SH-SY5Y (cell line): ENCODE measurements at regions not wholly inside any gene's neighbourhood (a gene's known extent, or its start where the extent isn't known, plus 50 kb on each side); places are given as distances from the start of the nearest gene placed in this dataset.

ENCODE experiments used
- GATA2 ChIP-seq: IDR thresholded peaks from 2 replicates; pipeline ENCODE4 v1.6.1; 2011; ENCODE audit warnings: mild to moderate bottlenecking, low read depth, low read length
- GATA3 ChIP-seq: IDR thresholded peaks from 2 replicates; pipeline ENCODE4 v1.6.1; 2011; ENCODE audit warnings: low read depth, mild to moderate bottlenecking, low read length, moderate library complexity

DNA sequence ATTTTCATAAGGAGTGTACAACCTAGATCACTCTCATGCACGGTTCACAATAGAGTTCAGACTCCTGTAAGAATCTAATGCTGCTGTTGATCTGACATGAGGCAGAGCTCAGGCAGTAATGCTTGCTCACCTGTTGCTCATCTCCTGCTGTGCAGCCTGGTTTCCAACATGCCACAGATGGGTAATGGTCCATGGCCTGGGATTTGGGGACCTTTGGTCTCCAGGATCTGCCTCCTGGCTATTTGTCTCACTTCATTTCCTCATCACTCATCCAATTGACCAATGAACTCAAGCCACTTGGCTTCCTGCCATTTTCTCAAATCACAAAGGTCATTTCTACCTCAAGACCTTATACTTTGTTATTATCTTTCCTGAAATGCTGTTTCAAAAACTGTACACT, 786.1 kb downstream of the ANKRD7 start:
- no peak for TF ChIP-seq GATA3
- TF ChIP-seq GATA2: no peak
